ENCODE measurements at regions not wholly inside any gene's neighbourhood (a gene's known extent, or its start where the extent isn't known, plus 50 kb on each side); places are given as distances from the start of the nearest gene placed in this dataset.

GRCh38 chr7:115210552-115210951 lies 288.7 kb downstream of the MDFIC start:
- no peak for DNase-seq (ENCODE audit: low spot score)
- Mint-ChIP-seq H3K36me3 (ENCODE audit: low read depth) (peaks cover 14% of the 10 kb centered on the region), H3K27ac (no peak overlapping the region), H3K4me1 (no peaks in the 10 kb centered on the region), H3K4me3 (no peak overlapping the region), H3K9me3 (peaks cover 19% of the 10 kb centered on the region), H3K27me3 (ENCODE audit: insufficient read depth, low read depth, poor library complexity) (peaks cover 3% of the 10 kb centered on the region)
- Histone ChIP-seq H3K36me3 (ENCODE audit: insufficient read depth) (no peaks in the 10 kb centered on the region), H3K4me3 (no peak overlapping the region), H3F3A (replicated peaks; ENCODE audit: low read depth) (no peaks in the 10 kb centered on the region), H3K27ac (ENCODE audit: low read depth) (no peak overlapping the region), H3K79me2 (replicated peaks; ENCODE audit: insufficient read depth) (no peaks in the 10 kb centered on the region), H3K9me2 (ENCODE audit: insufficient read depth) (peaks cover 2% of the 10 kb centered on the region; the same call in 1 of the 2 replicates), H4K20me1 (replicated peaks; ENCODE audit: insufficient read depth) (no peaks in the 10 kb centered on the region), H3K4me1 (ENCODE audit: insufficient read depth) (no peaks in the 10 kb centered on the region), H2AFZ (no peak overlapping the region), H3K4me2 (no peak overlapping the region), H3K27me3 (ENCODE audit: insufficient read depth) (no peaks in the 10 kb centered on the region)
- no peak for ATAC-seq
- TF ChIP-seq STAT1 (IDR thresholded peaks at IDR 0.05; ENCODE audit: unreplicated experiment) (no peak), POLR2AphosphoS5 (IDR thresholded peaks at IDR 0.05; ENCODE audit: low read depth) (no peak), EZH2phosphoT487 (IDR thresholded peaks at IDR 0.05; ENCODE audit: unreplicated experiment) (no peak), ZNF462 (CRISPR knock-in tag; IDR thresholded peaks at IDR 0.05) (no peak), ETS1 (IDR thresholded peaks at IDR 0.05) (no peak), EZH2 (IDR thresholded peaks at IDR 0.05; ENCODE audit: low read depth, unreplicated experiment) (no peak), REST (IDR thresholded peaks at IDR 0.05; ENCODE audit: unreplicated experiment) (no peak), JUNB (IDR thresholded peaks at IDR 0.05; ENCODE audit: unreplicated experiment) (no peak)
